HepG2 (cell line): ENCODE measurements at regions not wholly inside any gene's neighbourhood (a gene's known extent, or its start where the extent isn't known, plus 50 kb on each side); places are given as distances from the start of the nearest gene placed in this dataset.

Experiments used
- ATAC-seq: fragments of 200-7000 bp; cut with Tn5 transposase; 3 replicates; pipeline ENCODE4 v1.9.1; 2020; ENCODE audit warnings: mild to moderate bottlenecking, moderate library complexity
- BruUV-seq: library from RNA; stranded (reverse); fragments of 400-500 nt; replicated peaks from 2 replicates; lab custom pipeline; 2021; lab: Mats Ljungman, UMichigan
- CTCF ChIA-PET: fragments of 300-600 bp; formaldehyde crosslinking; extraction: SDS; loops from one replicate; lab custom pipeline; 2021; ENCODE audit warnings: low total read pairs, inconsistent platforms, low intra/inter-chr PET ratio; lab: Yijun Ruan, JAX
- POLR2A ChIA-PET: fragments of 350-600 bp; sonication (Branson Sonifier 250); formaldehyde crosslinking; loops from one replicate; lab custom pipeline; 2020; ENCODE audit warnings: antibody characterized with exemption, inconsistent platforms; lab: Yijun Ruan, JAX
- DNase-seq: peaks from one replicate; pipeline ENCODE4 v3.0.0-alpha.2; 2015; ENCODE audit warnings: low spot score
- FAIRE-seq: peaks from 3 replicates; lab custom pipeline; 2011; peaks lifted over from hg19 to GRCh38; lab: Jason Lieb, UNC
- H2AFZ ChIP-seq: one replicate; pipeline ENCODE4 v1.6.1; 2011; ENCODE audit warnings: low read length, inconsistent platforms
- H3K27ac ChIP-seq: fragments of 300-600 bp; 3 replicates; pipeline ENCODE4 v1.8.0; 2011; ENCODE audit warnings: mixed run types, mild to moderate bottlenecking, mixed read lengths, low read length, inconsistent platforms; ENCODE audit not compliant: insufficient read depth; ENCODE audit errors: extremely low read length
- H3K27me3 ChIP-seq, 2 experiments: fragments of 200-600 bp in 1 of 2; 2 replicates in 1 of 2; 3 replicates in 1 of 2; pipeline versions ENCODE4 v1.6.0 to v1.8.0; 2011; ENCODE audit warnings: low read length in 2 of 2, mild to moderate bottlenecking in 2 of 2, moderate library complexity in 2 of 2, inconsistent platforms in 1 of 2; ENCODE audit not compliant: insufficient read depth in 2 of 2, control insufficient read depth in 1 of 2
- H3K36me3 ChIP-seq, 2 experiments: fragments of 200-600 bp in 1 of 2; replicated peaks in 1 of 2; 2 replicates in 1 of 2; 3 replicates in 1 of 2; pipeline versions ENCODE4 v1.5.1 to v1.8.0; 2011; ENCODE audit warnings: low read length in 2 of 2, inconsistent platforms in 1 of 2; ENCODE audit not compliant: insufficient read depth in 2 of 2, control insufficient read depth in 1 of 2
- H3K4me1 ChIP-seq: 2 replicates; pipeline ENCODE4 v1.5.1; 2012; ENCODE audit warnings: low read length, inconsistent platforms; ENCODE audit not compliant: insufficient read depth
- H3K4me2 ChIP-seq: 2 replicates; pipeline ENCODE4 v1.6.0; 2011; ENCODE audit warnings: low read depth, low read length, inconsistent platforms
- H3K4me3 ChIP-seq, 3 experiments: fragments of 200-600 bp in 1 of 3; sonication (generic), shearing (Covaris generic) in 1 of 3; replicated peaks in 1 of 3; 2 replicates each; pipeline ENCODE4 v1.5.1; 2011 to 2016; ENCODE audit warnings: low read length in 3 of 3, inconsistent platforms in 2 of 3, low read depth in 2 of 3, mild to moderate bottlenecking in 2 of 3, control low read depth in 1 of 3, mixed read lengths in 1 of 3; ENCODE audit not compliant: insufficient read depth in 1 of 3
- H3K79me2 ChIP-seq: one replicate; pipeline ENCODE4 v1.6.1; 2011; ENCODE audit warnings: low read length, inconsistent platforms; ENCODE audit not compliant: insufficient read depth
- H3K9ac ChIP-seq: 2 replicates; pipeline ENCODE4 v1.6.0; 2011; ENCODE audit warnings: mild to moderate bottlenecking, low read depth, low read length, inconsistent platforms; ENCODE audit not compliant: insufficient read depth
- H3K9me3 ChIP-seq: 2 replicates; pipeline ENCODE4 v1.5.1; 2012; ENCODE audit warnings: mild to moderate bottlenecking, low read length
- H4K20me1 ChIP-seq: 2 replicates; pipeline ENCODE4 v1.6.0; 2011; ENCODE audit warnings: inconsistent platforms, mild to moderate bottlenecking, low read length, moderate library complexity; ENCODE audit not compliant: insufficient read depth
- ATF7 ChIP-seq, 2 experiments: fragments of 450-650 bp in 1 of 2; sonication (generic) in 1 of 2; formaldehyde crosslinking in 1 of 2; IDR thresholded peaks; 2 replicates each; pipeline versions ENCODE4 v1.4.0 to v1.6.1; 2016 to 2020; ENCODE audit warnings: antibody characterized with exemption in 1 of 2, mild to moderate bottlenecking in 1 of 2, missing genetic modification reagents in 1 of 2
- HMG20A ChIP-seq: IDR thresholded peaks from 2 replicates; pipeline ENCODE4 v1.6.1; 2016; ENCODE audit warnings: borderline replicate concordance
- NCOA2 ChIP-seq: sonication (generic); formaldehyde crosslinking; IDR thresholded peaks from 2 replicates; pipeline ENCODE4 v1.8.0; 2022; ENCODE audit warnings: inconsistent platforms
- PAXIP1 ChIP-seq: sonication (generic); formaldehyde crosslinking; conservative IDR thresholded peaks from 2 replicates; pipeline ENCODE4 v1.4.0; 2020; ENCODE audit warnings: mild to moderate bottlenecking, missing genetic modification reagents, moderate library complexity
- POLR2AphosphoS2 ChIP-seq: IDR thresholded peaks from 2 replicates; pipeline ENCODE4 v1.6.1; 2011; ENCODE audit warnings: low read depth, low read length, improper control_type of control experiment
- RNF219 ChIP-seq: sonication (generic); formaldehyde crosslinking; IDR thresholded peaks from 2 replicates; pipeline ENCODE4 v1.5.0; 2020; ENCODE audit warnings: mild to moderate bottlenecking, missing genetic modification reagents
- THRA ChIP-seq: sonication (generic); formaldehyde crosslinking; IDR thresholded peaks from 2 replicates; pipeline ENCODE4 v1.4.0; 2020; ENCODE audit warnings: missing genetic modification reagents, borderline replicate concordance
- ZBTB4 ChIP-seq: sonication (generic); formaldehyde crosslinking; IDR thresholded peaks from 2 replicates; pipeline ENCODE4 v1.4.0; 2020; ENCODE audit warnings: missing genetic modification reagents, mild to moderate bottlenecking, borderline replicate concordance
- ZEB1 ChIP-seq: IDR thresholded peaks from 2 replicates; pipeline ENCODE4 v1.6.1; 2012; ENCODE audit warnings: mild to moderate bottlenecking, low read depth, inconsistent platforms; ENCODE audit not compliant: insufficient replicate concordance
- ZNF256 ChIP-seq: sonication (generic); formaldehyde crosslinking; conservative IDR thresholded peaks from 2 replicates; pipeline ENCODE4 v1.4.0; 2020; ENCODE audit warnings: missing genetic modification reagents
- ZNF333 ChIP-seq: sonication (generic); formaldehyde crosslinking; IDR thresholded peaks from 2 replicates; pipeline ENCODE4 v1.4.0; 2020; ENCODE audit warnings: mild to moderate bottlenecking, missing genetic modification reagents, borderline replicate concordance
- ZNF451 ChIP-seq: sonication (generic); formaldehyde crosslinking; IDR thresholded peaks from 2 replicates; pipeline ENCODE4 v1.5.0; 2020; ENCODE audit warnings: mild to moderate bottlenecking, missing genetic modification reagents
- in situ Hi-C: cut with HindIII; loops from 2 replicates; pipeline ENCODE4 v1.10.0; 2017; ENCODE audit warnings: low pct_unique_long_range_greater_than_20kb; ENCODE audit not compliant: extremely low pct_ligation_motif_present
- intact Hi-C: fragments of 100-400 bp; cut with micrococcal nuclease; formaldehyde crosslinking; loops from one replicate; pipeline ENCODE4 v1.10.0; 2022; ENCODE audit not compliant: unreplicated experiment

GRCh38 chr6:91094806-91095475 is 508.1 kb upstream of the MAP3K7 start (continued):
- no peak for TF ChIP-seq ZNF333 (CRISPR knock-in tag)
- no peak for TF ChIP-seq THRA (CRISPR knock-in tag)

- Histone ChIP-seq H3K36me3 (no peaks in the 10 kb centered on the region), H3K4me2 (no peak overlapping the region), H3K9me3 (no peaks in the 10 kb centered on the region), H3K27ac (no peak overlapping the region), H3K9ac (no peak overlapping the region), H3K4me3 (no peak overlapping the region), H4K20me1 (no peaks in the 10 kb centered on the region), H3K79me2 (no peaks in the 10 kb centered on the region), H3K4me1 (no peaks in the 10 kb centered on the region), H2AFZ (no peak overlapping the region), H3K27me3 (no peaks in the 10 kb centered on the region; a peak in 1 of 5 replicates)
- no peak for ATAC-seq
- CTCF ChIA-PET, result no interaction called here
- intact Hi-C loops, result no loop called here
- FAIRE-seq, result no peak
- TF ChIP-seq ATF7 (IDR thresholded peaks at IDR 0.05) (no peak), ATF7 (CRISPR knock-in tag; IDR thresholded peaks at IDR 0.05) (no peak), ZBTB4 (CRISPR knock-in tag) (no peak), NCOA2 (CRISPR knock-in tag) (no peak), ZNF256 (no peak), ZNF451 (CRISPR knock-in tag) (no peak), ZEB1 (no peak), PAXIP1 (CRISPR knock-in tag) (no peak), HMG20A (CRISPR knock-in tag) (no peak), POLR2AphosphoS2 (no peak), RNF219 (CRISPR knock-in tag) (no peak)
- DNase-seq, result no peak
- in situ Hi-C loops, result loop anchor here (25.0 kb wide), 1 partner anchor 1543 kb away; no protein-coding TSS in a partner anchor
- no TSS peak for BruUV-seq
- POLR2A ChIA-PET, result no interaction called here
Measured at GRCh38 chr6:91094341-91094740, 507.5 kb upstream of the MAP3K7 start.
